GM21367 (cell line): ENCODE measurements at regions not wholly inside any gene's neighbourhood (a gene's known extent, or its start where the extent isn't known, plus 50 kb on each side); places are given as distances from the start of the nearest gene placed in this dataset.
"Not testable (repeated sequence)": the region's sequence is repeated elsewhere in the genome, so short reads cannot be mapped to it uniquely, and the experiment has no call there.

ENCODE experiments used
- ATAC-seq: cut with Tn5 transposase; IDR thresholded peaks from one replicate; pipeline ENCODE4 v1.9.1; 2021; ENCODE audit not compliant: unreplicated experiment

- ATAC-seq: no peak
Measured at GRCh38 chr5:89315286-89316100, 432.5 kb upstream of the MEF2C start.

GRCh38 chr5:89313804-89314588 lies 431.0 kb upstream of the MEF2C start:
- ATAC-seq: peak; percentile 93

GRCh38 chr5:89313044-89313443 lies 430.1 kb upstream of the MEF2C start:
- no peak for ATAC-seq

- ATAC-seq: no peak
Measured at GRCh38 chr5:89309268-89309667, 426.3 kb upstream of the MEF2C start.

GRCh38 chr5:89308606-89309040 lies 425.6 kb upstream of the MEF2C start:
- ATAC-seq: peak; percentile 83

- ATAC-seq: no peak
Measured at GRCh38 chr5:89307972-89308371, 425.0 kb upstream of the MEF2C start.

- not testable (repeated sequence) for ATAC-seq
Measured at GRCh38 chr5:89307141-89307540, 424.2 kb upstream of the MEF2C start.

- peak; percentile 50 for ATAC-seq
Measured at GRCh38 chr5:89303033-89303480, 420.1 kb upstream of the MEF2C start.

- peak; percentile 4 for ATAC-seq
Measured at GRCh38 chr5:89302102-89302891, 419.3 kb upstream of the MEF2C start.

GRCh38 chr5:89301321-89302025 lies 418.5 kb upstream of the MEF2C start:
- ATAC-seq: peak; percentile 66

GRCh38 chr5:89300426-89300970 lies 417.5 kb upstream of the MEF2C start:
- ATAC-seq: no peak

- no peak for ATAC-seq
Measured at GRCh38 chr5:89299998-89300397, 417.0 kb upstream of the MEF2C start.

- ATAC-seq: no peak
Measured at GRCh38 chr5:89297066-89297465, 414.1 kb upstream of the MEF2C start.

GRCh38 chr5:89293810-89294209 lies 410.8 kb upstream of the MEF2C start:
- no peak for ATAC-seq

GRCh38 chr5:89292487-89292886 lies 409.5 kb upstream of the MEF2C start:
- ATAC-seq: no peak

GRCh38 chr5:89289604-89290003 lies 406.6 kb upstream of the MEF2C start:
- ATAC-seq: no peak

GRCh38 chr5:89287964-89288363 lies 405.0 kb upstream of the MEF2C start:
- no peak for ATAC-seq

- ATAC-seq: no peak
Measured at GRCh38 chr5:89286320-89286719, 403.3 kb upstream of the MEF2C start.

GRCh38 chr5:89283728-89284493 lies 400.9 kb upstream of the MEF2C start:
- ATAC-seq: no peak
